HCT116 (cell line): ENCODE measurements at regions not wholly inside any gene's neighbourhood (a gene's known extent, or its start where the extent isn't known, plus 50 kb on each side); places are given as distances from the start of the nearest gene placed in this dataset.

Experiments used
- ATAC-seq: fragments of 200-7000 bp; cut with Tn5 transposase; 2 replicates; pipeline ENCODE4 v1.9.1; 2020; ENCODE audit warnings: mild to moderate bottlenecking, moderate library complexity
- BruUV-seq: library from RNA; stranded (reverse); fragments of 400-500 nt; replicated peaks from 2 replicates; lab custom pipeline; 2021; lab: Mats Ljungman, UMichigan
- CTCF ChIA-PET: fragments of 300-600 bp; sonication (Branson Sonifier 250); formaldehyde crosslinking; loops from one replicate; lab custom pipeline; 2021; ENCODE audit warnings: antibody characterized with exemption; lab: Charles Lee
- POLR2A ChIA-PET: fragments of 300-600, 350-600 bp; sonication (Branson Sonifier 250); formaldehyde crosslinking; loops from one replicate; lab custom pipeline; 2021; ENCODE audit warnings: antibody characterized with exemption; lab: Charles Lee
- RAD21 ChIA-PET, 2 experiments: fragments of 300-600 bp; sonication (Branson Sonifier 250); formaldehyde crosslinking; loops; one replicate each; lab custom pipeline; 2023; ENCODE audit warnings: low total read pairs in 2 of 2; ENCODE audit not compliant: uncharacterized antibody in 2 of 2, unreplicated experiment in 2 of 2, low non-redundant PET in 1 of 2; lab: Charles Lee
- DNase-seq: peaks from one replicate; pipeline ENCODE4 v3.0.0-alpha.2; 2010; ENCODE audit warnings: low read depth, low spot score
- H2AFZ ChIP-seq: fragments of 200-600 bp; shearing (Covaris generic), sonication (generic); 2 replicates; pipeline ENCODE4 v1.6.1; 2017; ENCODE audit warnings: low read depth, mixed run types, mixed read lengths, antibody characterized with exemption, low read length; ENCODE audit not compliant: poor library complexity, severe bottlenecking
- H3K27ac ChIP-seq: 2 replicates; pipeline ENCODE4 v1.5.1; 2012; ENCODE audit warnings: low read depth, low read length
- H3K27me3 ChIP-seq: fragments of 200-600 bp; sonication (generic); 2 replicates; pipeline ENCODE4 v1.6.1; 2016; ENCODE audit warnings: mixed run types, low read length, mixed read lengths; ENCODE audit not compliant: insufficient read depth
- H3K36me3 ChIP-seq, 2 experiments: fragments of 200-500 bp in 1 of 2; fragments of 200-600 bp in 1 of 2; sonication (Bioruptor generic) in 1 of 2; sonication (generic) in 1 of 2; 2 replicates each; pipeline versions ENCODE4 v1.5.1 to v1.6.1; 2014 to 2016; ENCODE audit warnings: low read length in 2 of 2, inconsistent platforms in 1 of 2, mixed read lengths in 1 of 2, mixed run types in 1 of 2; ENCODE audit not compliant: insufficient read depth in 2 of 2, control insufficient read depth in 1 of 2
- H3K4me1 ChIP-seq, 2 experiments: fragments of 200-600 bp in 1 of 2; sonication (generic) in 1 of 2; 2 replicates each; pipeline versions ENCODE4 v1.5.1 to v1.6.1; 2012 to 2017; ENCODE audit warnings: low read length in 2 of 2, inconsistent platforms in 1 of 2, mild to moderate bottlenecking in 1 of 2, mixed read lengths in 1 of 2, mixed run types in 1 of 2, moderate library complexity in 1 of 2; ENCODE audit not compliant: insufficient read depth in 2 of 2, control insufficient read depth in 1 of 2
- H3K4me2 ChIP-seq: fragments of 200-600 bp; sonication (generic); 2 replicates; pipeline ENCODE4 v1.6.1; 2017; ENCODE audit warnings: mixed run types, low read length, mixed read lengths
- H3K4me3 ChIP-seq, 2 experiments: fragments of 200-600 bp in 1 of 2; sonication (generic) in 1 of 2; replicated peaks in 1 of 2; 2 replicates each; pipeline ENCODE4 v1.5.1; 2011 to 2016; ENCODE audit warnings: low read length in 2 of 2, control low read depth in 1 of 2, low read depth in 1 of 2, mild to moderate bottlenecking in 1 of 2, mixed read lengths in 1 of 2, mixed run types in 1 of 2
- H3K79me2 ChIP-seq: fragments of 200-600 bp; sonication (generic); 2 replicates; pipeline ENCODE4 v1.6.1; 2017; ENCODE audit warnings: mild to moderate bottlenecking, mixed run types, low read length, moderate library complexity, mixed read lengths; ENCODE audit not compliant: insufficient read depth
- H3K9ac ChIP-seq: fragments of 200-600 bp; sonication (generic); 2 replicates; pipeline ENCODE4 v1.6.1; 2016; ENCODE audit warnings: low read length, mixed read lengths
- H3K9me2 ChIP-seq: fragments of 200-600 bp; sonication (generic), shearing (Covaris generic); 2 replicates; pipeline ENCODE4 v1.6.1; 2017; ENCODE audit warnings: mixed run types, mild to moderate bottlenecking, moderate library complexity; ENCODE audit not compliant: insufficient read depth
- H3K9me3 ChIP-seq, 2 experiments: fragments of 200-500 bp in 1 of 2; fragments of 200-600 bp in 1 of 2; sonication (Bioruptor generic) in 1 of 2; sonication (generic) in 1 of 2; 2 replicates each; pipeline ENCODE4 v1.6.1; 2014 to 2017; ENCODE audit warnings: low read length in 2 of 2, mixed read lengths in 2 of 2, inconsistent platforms in 1 of 2, low read depth in 1 of 2, mild to moderate bottlenecking in 1 of 2, mixed run types in 1 of 2, moderate library complexity in 1 of 2; ENCODE audit not compliant: control insufficient read depth in 1 of 2, insufficient read depth in 1 of 2
- H4K20me1 ChIP-seq: fragments of 200-600 bp; sonication (generic), shearing (Covaris generic); 2 replicates; pipeline ENCODE4 v1.6.1; 2017; ENCODE audit warnings: mixed run types, mild to moderate bottlenecking, moderate library complexity; ENCODE audit not compliant: insufficient read depth
- ELF1 ChIP-seq: IDR thresholded peaks from 2 replicates; pipeline ENCODE4 v1.6.1; 2012; ENCODE audit warnings: low read depth, borderline replicate concordance
- EZH2 ChIP-seq: fragments of 200-600 bp; sonication (generic); IDR thresholded peaks from 2 replicates; pipeline ENCODE4 v1.6.1; 2017; ENCODE audit warnings: antibody characterized with exemption, mixed run types
- JUND ChIP-seq: IDR thresholded peaks from 2 replicates; pipeline ENCODE4 v1.6.1; 2012
- POLR2A ChIP-seq: IDR thresholded peaks from 2 replicates; pipeline ENCODE4 v1.7.0; 2011; ENCODE audit warnings: borderline replicate concordance; ENCODE audit not compliant: insufficient read depth, insufficient read length; ENCODE audit errors: extremely low read depth
- POLR2AphosphoS5 ChIP-seq: IDR thresholded peaks from 2 replicates; pipeline ENCODE4 v1.6.1; 2011; ENCODE audit warnings: mild to moderate bottlenecking, low read depth, low read length, moderate library complexity
- ZNF274 ChIP-seq: fragments of 200-500 bp; sonication (Bioruptor generic); IDR thresholded peaks from 2 replicates; pipeline ENCODE4 v1.6.1; 2014; ENCODE audit warnings: mild to moderate bottlenecking, low read depth, low read length, inconsistent platforms
- intact Hi-C: fragments of 100-400 bp; cut with micrococcal nuclease; formaldehyde crosslinking; loops from 2 replicates; pipeline ENCODE4 v1.10.0; 2022
- TF ChIP-seq, protein P1 (sequence below): IDR thresholded peaks from 2 replicates; pipeline ENCODE4 v1.6.1; 2012
- TF ChIP-seq, protein P2 (sequence below), 3 experiments: fragments of 200-600 bp in 1 of 3; sonication (generic) in 1 of 3; IDR thresholded peaks in 2 of 3; conservative IDR thresholded peaks in 1 of 3; 2 replicates each; pipeline ENCODE4 v1.5.1; 2012 to 2017; ENCODE audit warnings: low read depth in 2 of 3, low read length in 2 of 3, antibody characterized with exemption in 1 of 3, borderline replicate concordance in 1 of 3, control low read depth in 1 of 3, mild to moderate bottlenecking in 1 of 3, mixed read lengths in 1 of 3, mixed run types in 1 of 3, moderate library complexity in 1 of 3; ENCODE audit not compliant: insufficient read depth in 1 of 3
- TF ChIP-seq, protein P3 (sequence below): IDR thresholded peaks from 2 replicates; pipeline ENCODE4 v1.6.1; 2012

DNA sequence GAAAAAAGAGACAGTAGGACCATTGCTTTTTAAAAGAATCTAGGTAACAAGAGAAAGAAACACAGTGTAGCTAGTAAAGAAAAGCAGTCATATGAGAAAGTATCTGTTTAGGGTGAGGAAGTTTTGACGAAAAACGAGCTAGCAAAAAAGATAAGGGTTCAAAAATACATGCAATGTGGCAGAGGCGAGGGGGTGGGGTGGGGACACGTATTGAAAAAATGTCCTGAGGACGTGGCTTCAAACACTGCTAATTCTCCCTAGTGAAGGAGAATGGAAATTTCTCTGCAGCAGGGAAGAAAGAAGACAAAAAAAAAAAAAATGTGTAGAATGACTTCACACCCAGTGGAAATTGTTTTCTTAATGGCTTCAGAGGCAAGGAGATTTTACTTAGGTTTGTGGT is 856.4 kb upstream of the INTU start:
- no peak for ATAC-seq
- no peak for DNase-seq
- CTCF ChIA-PET = no interaction called here
- peaks cover 0 to 17% of the 10 kb centered on the region in 2 experiments; a peak in 2 of 4 replicates for H3K4me1 ChIP-seq
- H3K9ac ChIP-seq = no peak overlapping the region
- no peak overlapping the region for H2AFZ ChIP-seq
- no peaks in the 10 kb centered on the region for H3K79me2 ChIP-seq
- TF ChIP-seq ZNF274 (no peak), EZH2 (no peak), JUND (no peak), POLR2A (no peak), POLR2AphosphoS5 (no peak), ELF1 (no peak)
- TF ChIP-seq, protein P1, sequence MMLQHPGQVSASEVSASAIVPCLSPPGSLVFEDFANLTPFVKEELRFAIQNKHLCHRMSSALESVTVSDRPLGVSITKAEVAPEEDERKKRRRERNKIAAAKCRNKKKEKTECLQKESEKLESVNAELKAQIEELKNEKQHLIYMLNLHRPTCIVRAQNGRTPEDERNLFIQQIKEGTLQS = no peak
- TF ChIP-seq, protein P2, sequence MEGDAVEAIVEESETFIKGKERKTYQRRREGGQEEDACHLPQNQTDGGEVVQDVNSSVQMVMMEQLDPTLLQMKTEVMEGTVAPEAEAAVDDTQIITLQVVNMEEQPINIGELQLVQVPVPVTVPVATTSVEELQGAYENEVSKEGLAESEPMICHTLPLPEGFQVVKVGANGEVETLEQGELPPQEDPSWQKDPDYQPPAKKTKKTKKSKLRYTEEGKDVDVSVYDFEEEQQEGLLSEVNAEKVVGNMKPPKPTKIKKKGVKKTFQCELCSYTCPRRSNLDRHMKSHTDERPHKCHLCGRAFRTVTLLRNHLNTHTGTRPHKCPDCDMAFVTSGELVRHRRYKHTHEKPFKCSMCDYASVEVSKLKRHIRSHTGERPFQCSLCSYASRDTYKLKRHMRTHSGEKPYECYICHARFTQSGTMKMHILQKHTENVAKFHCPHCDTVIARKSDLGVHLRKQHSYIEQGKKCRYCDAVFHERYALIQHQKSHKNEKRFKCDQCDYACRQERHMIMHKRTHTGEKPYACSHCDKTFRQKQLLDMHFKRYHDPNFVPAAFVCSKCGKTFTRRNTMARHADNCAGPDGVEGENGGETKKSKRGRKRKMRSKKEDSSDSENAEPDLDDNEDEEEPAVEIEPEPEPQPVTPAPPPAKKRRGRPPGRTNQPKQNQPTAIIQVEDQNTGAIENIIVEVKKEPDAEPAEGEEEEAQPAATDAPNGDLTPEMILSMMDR (IDR thresholded peaks at IDR 0.05 in 2 of 3, conservative IDR thresholded peaks at IDR 0.05 in 1 of 3; ENCODE audit: borderline replicate concordance in 1 of 3, insufficient read depth in 1 of 3, low read depth in 2 of 3, low read length in 2 of 3) = no peak
- TF ChIP-seq, protein P3, sequence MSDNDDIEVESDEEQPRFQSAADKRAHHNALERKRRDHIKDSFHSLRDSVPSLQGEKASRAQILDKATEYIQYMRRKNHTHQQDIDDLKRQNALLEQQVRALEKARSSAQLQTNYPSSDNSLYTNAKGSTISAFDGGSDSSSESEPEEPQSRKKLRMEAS = no peak
- intact Hi-C loops = no loop called here
- no peak overlapping the region for H3K4me3 ChIP-seq
- H3K4me2 ChIP-seq = no peak overlapping the region
- no peak overlapping the region for H3K27ac ChIP-seq
- no TSS peak for BruUV-seq
- H3K9me3 ChIP-seq = no peaks in the 10 kb centered on the region
- no peaks in the 10 kb centered on the region for H4K20me1 ChIP-seq
- no peaks in the 10 kb centered on the region for H3K9me2 ChIP-seq
- H3K27me3 ChIP-seq = no peaks in the 10 kb centered on the region
- RAD21 ChIA-PET = no interaction called here
- no peaks in the 10 kb centered on the region for H3K36me3 ChIP-seq
- POLR2A ChIA-PET = no interaction called here
